ENCODE measurements at regions not wholly inside any gene's neighbourhood (a gene's known extent, or its start where the extent isn't known, plus 50 kb on each side); places are given as distances from the start of the nearest gene placed in this dataset.

DNA sequence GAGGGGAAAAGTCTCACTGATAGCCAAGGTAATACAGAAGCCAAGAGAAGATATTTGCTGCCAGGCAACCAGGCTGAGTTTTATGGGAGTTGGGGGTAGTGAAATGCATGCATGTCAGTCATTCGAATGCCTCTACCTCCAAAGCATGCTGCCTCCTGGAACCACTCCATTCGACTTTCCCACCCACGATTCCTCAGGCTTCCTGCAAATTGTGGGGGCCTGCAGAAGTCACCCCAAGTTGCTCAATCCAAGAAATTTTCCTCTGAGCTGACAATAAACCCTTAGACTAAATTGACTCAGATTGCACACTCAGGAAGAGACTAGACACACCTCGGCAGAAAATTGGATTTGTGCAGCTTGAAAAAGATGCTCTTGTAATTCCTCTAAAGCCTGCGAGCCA, 73.6 kb upstream of the GRK3 start:
- H3K4me2 ChIP-seq (ENCODE audit: low read length): no peak overlapping the region
- no TSS peak for BruUV-seq (replicated peaks)
- H3K36me3 ChIP-seq (ENCODE audit: insufficient read depth, low read length): peaks cover 10% of the 10 kb centered on the region; the same call in 1 of the 2 replicates
- no peak for TF ChIP-seq EZH2phosphoT487 (IDR thresholded peaks at IDR 0.05; ENCODE audit: borderline replicate concordance, low read depth, low read length)
- TF ChIP-seq, protein P1, sequence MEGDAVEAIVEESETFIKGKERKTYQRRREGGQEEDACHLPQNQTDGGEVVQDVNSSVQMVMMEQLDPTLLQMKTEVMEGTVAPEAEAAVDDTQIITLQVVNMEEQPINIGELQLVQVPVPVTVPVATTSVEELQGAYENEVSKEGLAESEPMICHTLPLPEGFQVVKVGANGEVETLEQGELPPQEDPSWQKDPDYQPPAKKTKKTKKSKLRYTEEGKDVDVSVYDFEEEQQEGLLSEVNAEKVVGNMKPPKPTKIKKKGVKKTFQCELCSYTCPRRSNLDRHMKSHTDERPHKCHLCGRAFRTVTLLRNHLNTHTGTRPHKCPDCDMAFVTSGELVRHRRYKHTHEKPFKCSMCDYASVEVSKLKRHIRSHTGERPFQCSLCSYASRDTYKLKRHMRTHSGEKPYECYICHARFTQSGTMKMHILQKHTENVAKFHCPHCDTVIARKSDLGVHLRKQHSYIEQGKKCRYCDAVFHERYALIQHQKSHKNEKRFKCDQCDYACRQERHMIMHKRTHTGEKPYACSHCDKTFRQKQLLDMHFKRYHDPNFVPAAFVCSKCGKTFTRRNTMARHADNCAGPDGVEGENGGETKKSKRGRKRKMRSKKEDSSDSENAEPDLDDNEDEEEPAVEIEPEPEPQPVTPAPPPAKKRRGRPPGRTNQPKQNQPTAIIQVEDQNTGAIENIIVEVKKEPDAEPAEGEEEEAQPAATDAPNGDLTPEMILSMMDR (conservative IDR thresholded peaks at IDR 0.05; ENCODE audit: low read length): no peak
- no peak overlapping the region for H3K4me3 ChIP-seq (ENCODE audit: low read depth, low read length, poor library complexity, severe bottlenecking)
- no peak overlapping the region for H2AFZ ChIP-seq (ENCODE audit: low read length)
- H3K9me2 ChIP-seq (ENCODE audit: insufficient read depth, low read length): no peaks in the 10 kb centered on the region
- no peaks in the 10 kb centered on the region for H4K20me1 ChIP-seq (ENCODE audit: insufficient read depth, low read length)
- ChIA-PET CTCF (ENCODE audit: unreplicated experiment) (no interaction called here), POLR2A (interaction anchor here (0.6 kb wide), 1 partner anchor 209 kb away, joined by 6 read pairs; no protein-coding TSS in a partner anchor)
- H3K79me2 ChIP-seq (ENCODE audit: insufficient read depth, low read depth, low read length): no peaks in the 10 kb centered on the region
- no peaks in the 10 kb centered on the region for H3K9me3 ChIP-seq (ENCODE audit: low read length)
- no peak overlapping the region for H3K27ac ChIP-seq (ENCODE audit: low read depth, low read length, poor library complexity, severe bottlenecking)
- no peak for DNase-seq (ENCODE audit: low spot score)
- intact Hi-C loops (cut with micrococcal nuclease; ENCODE audit: unreplicated experiment): no loop called here
- H3K4me1 ChIP-seq (ENCODE audit: insufficient read depth, low read length, poor library complexity, severe bottlenecking): peaks cover 6% of the 10 kb centered on the region

DNA sequence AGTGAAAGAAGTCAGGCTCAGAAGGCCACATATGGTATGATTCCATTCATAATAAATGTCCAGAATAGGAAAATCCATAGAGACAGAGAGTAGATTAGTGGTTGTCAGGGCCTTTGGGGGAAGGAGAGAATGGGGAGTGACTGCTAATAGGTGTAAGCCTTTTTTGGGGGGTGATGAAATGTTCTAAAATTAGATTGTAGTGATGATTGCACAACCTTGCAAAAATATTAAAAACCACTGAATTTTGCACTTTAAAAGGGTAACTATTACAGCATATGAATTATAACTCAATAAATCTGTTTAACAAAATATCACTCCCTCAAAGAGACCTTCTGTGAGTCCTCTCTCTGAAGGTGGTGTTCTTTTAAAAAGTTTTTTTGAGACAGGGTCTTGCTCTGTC, 72.3 kb upstream of the GRK3 start:
- H3K4me3 ChIP-seq (ENCODE audit: low read depth, low read length, poor library complexity, severe bottlenecking): no peak overlapping the region
- peaks cover 10% of the 10 kb centered on the region; the same call in 1 of the 2 replicates for H3K36me3 ChIP-seq (ENCODE audit: insufficient read depth, low read length)
- H3K4me1 ChIP-seq (ENCODE audit: insufficient read depth, low read length, poor library complexity, severe bottlenecking): peaks cover 6% of the 10 kb centered on the region
- CTCF ChIA-PET (ENCODE audit: unreplicated experiment): no interaction called here
- TF ChIP-seq EZH2phosphoT487 (IDR thresholded peaks at IDR 0.05; ENCODE audit: borderline replicate concordance, low read depth, low read length): no peak
- TF ChIP-seq, protein P1 (conservative IDR thresholded peaks at IDR 0.05; ENCODE audit: low read length): no peak
- H3K9me2 ChIP-seq (ENCODE audit: insufficient read depth, low read length): no peaks in the 10 kb centered on the region
- no peak for DNase-seq (ENCODE audit: low spot score)
- H3K9me3 ChIP-seq (ENCODE audit: low read length): no peaks in the 10 kb centered on the region
- no peaks in the 10 kb centered on the region for H4K20me1 ChIP-seq (ENCODE audit: insufficient read depth, low read length)
- no peak overlapping the region for H2AFZ ChIP-seq (ENCODE audit: low read length)
- BruUV-seq (replicated peaks): no TSS peak
- H3K4me2 ChIP-seq (ENCODE audit: low read length): no peak overlapping the region
- POLR2A ChIA-PET: no interaction called here
- no peak overlapping the region for H3K27ac ChIP-seq (ENCODE audit: low read depth, low read length, poor library complexity, severe bottlenecking)
- intact Hi-C loops (cut with micrococcal nuclease; ENCODE audit: unreplicated experiment): no loop called here
- no peaks in the 10 kb centered on the region for H3K79me2 ChIP-seq (ENCODE audit: insufficient read depth, low read depth, low read length)

DNA sequence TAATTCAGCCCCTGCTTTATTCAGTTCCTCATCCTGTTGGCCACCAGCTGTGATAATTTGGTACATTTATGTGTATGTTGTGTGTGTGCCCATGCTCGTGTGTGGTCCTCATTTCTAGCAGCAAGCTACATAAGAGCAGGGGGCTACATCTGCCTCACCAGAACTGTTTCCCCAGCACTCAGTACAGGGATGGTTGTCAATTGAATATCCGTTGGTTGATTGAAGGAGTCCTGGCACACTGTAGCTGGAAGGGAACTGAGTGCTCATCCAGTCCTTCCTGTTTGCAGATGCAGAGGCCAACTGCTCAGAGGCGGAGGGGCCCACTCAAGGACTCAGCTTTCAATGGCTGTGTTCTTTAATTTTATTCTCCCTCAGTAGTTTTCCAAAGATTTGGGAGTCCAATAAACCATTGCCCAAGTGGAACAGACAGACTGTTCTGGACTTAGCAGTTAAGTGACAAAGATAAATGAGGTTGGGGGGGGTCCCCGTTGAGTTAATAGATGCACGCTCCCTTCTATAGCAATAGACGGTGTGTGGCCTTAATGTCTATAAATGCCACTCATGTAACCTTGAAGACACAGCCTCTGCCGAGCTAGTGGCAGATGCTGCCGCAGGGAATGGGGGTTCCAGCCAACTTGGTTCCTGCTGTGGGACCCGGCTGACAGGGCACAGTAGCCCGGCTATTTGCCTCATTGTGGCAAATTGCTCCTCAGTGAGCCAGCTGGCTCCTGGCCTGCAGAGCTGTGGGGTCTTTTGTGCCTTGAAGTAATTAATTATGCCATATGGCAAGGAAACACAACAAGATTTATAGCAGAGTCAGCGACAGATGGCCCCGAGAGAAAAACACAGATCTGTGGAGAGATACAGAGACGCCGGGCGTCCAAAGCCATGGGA, 71.4 kb upstream of the GRK3 start:
- no TSS peak for BruUV-seq (replicated peaks)
- Histone ChIP-seq H2AFZ (ENCODE audit: low read length) (no peak overlapping the region), H3K36me3 (ENCODE audit: insufficient read depth, low read length) (peaks cover 10% of the 10 kb centered on the region; the same call in 1 of the 2 replicates), H3K4me3 (ENCODE audit: low read depth, low read length, poor library complexity, severe bottlenecking) (no peak overlapping the region), H3K79me2 (ENCODE audit: insufficient read depth, low read depth, low read length) (no peaks in the 10 kb centered on the region), H3K4me1 (ENCODE audit: insufficient read depth, low read length, poor library complexity, severe bottlenecking) (peaks cover 6% of the 10 kb centered on the region), H3K9me3 (ENCODE audit: low read length) (no peaks in the 10 kb centered on the region), H4K20me1 (ENCODE audit: insufficient read depth, low read length) (no peaks in the 10 kb centered on the region), H3K27ac (ENCODE audit: low read depth, low read length, poor library complexity, severe bottlenecking) (no peak overlapping the region), H3K9me2 (ENCODE audit: insufficient read depth, low read length) (no peaks in the 10 kb centered on the region), H3K4me2 (ENCODE audit: low read length) (no peak overlapping the region)
- no peak for DNase-seq (ENCODE audit: low spot score)
- TF ChIP-seq, protein P1 (conservative IDR thresholded peaks at IDR 0.05; ENCODE audit: low read length): no peak
- TF ChIP-seq EZH2phosphoT487 (IDR thresholded peaks at IDR 0.05; ENCODE audit: borderline replicate concordance, low read depth, low read length): no peak
- intact Hi-C loops (cut with micrococcal nuclease; ENCODE audit: unreplicated experiment): no loop called here
- ChIA-PET CTCF (ENCODE audit: unreplicated experiment) (no interaction called here), POLR2A (no interaction called here)

All from OCI-LY7 (cell line).